Daoy (cell line): ENCODE measurements at regions not wholly inside any gene's neighbourhood (a gene's known extent, or its start where the extent isn't known, plus 50 kb on each side); places are given as distances from the start of the nearest gene placed in this dataset.

Experiments
- DNase-seq: peaks from one replicate; pipeline ENCODE4 v3.0.0-alpha.2; 2015; ENCODE audit warnings: low read depth

DNA sequence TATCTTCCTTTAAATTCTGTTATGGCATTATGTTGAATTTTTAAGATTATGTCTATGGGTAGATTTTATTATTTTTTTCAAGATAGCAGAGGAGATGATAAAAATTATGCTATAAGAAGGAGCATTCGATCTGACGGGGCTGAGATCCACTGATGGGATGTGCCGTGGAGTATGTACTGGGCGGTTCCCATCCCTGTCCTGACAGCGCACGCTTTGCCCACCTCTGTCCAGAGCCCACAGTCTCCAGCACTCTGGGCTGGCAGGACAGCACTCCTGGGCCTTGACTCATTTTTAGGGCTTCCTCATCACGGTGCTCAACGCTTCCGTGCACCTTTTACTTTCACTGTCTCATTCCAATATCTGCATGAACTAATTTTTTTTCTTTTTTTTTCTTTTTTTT is 235.5 kb downstream of the TEX29 start:
- no peak for DNase-seq

DNA sequence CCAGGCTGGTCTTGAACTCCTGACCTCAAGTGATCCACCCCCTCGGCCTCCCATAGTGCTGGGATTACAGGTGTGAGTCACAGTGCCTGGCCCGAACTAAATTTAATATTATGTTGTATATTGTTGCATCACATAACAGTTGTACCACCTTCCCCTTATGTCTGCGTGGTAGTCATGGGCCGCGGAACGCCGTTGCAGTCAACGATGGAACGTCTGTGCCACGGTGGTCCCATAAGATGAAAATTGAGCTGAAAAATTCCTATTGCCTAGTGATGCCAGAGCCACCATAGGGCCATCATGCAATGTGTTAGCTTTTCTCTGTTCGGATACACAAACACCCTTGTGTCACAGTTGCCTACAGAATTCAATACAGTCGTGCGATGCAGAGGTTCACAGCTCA is 236.1 kb downstream of the TEX29 start:
- DNase-seq, result no peak

GRCh38 chr13:111557921-111558699 is 237.7 kb downstream of the TEX29 start:
- DNase-seq, result no peak

- no peak for DNase-seq
Measured at GRCh38 chr13:111558700-111559088, 238.3 kb downstream of the TEX29 start.

DNA sequence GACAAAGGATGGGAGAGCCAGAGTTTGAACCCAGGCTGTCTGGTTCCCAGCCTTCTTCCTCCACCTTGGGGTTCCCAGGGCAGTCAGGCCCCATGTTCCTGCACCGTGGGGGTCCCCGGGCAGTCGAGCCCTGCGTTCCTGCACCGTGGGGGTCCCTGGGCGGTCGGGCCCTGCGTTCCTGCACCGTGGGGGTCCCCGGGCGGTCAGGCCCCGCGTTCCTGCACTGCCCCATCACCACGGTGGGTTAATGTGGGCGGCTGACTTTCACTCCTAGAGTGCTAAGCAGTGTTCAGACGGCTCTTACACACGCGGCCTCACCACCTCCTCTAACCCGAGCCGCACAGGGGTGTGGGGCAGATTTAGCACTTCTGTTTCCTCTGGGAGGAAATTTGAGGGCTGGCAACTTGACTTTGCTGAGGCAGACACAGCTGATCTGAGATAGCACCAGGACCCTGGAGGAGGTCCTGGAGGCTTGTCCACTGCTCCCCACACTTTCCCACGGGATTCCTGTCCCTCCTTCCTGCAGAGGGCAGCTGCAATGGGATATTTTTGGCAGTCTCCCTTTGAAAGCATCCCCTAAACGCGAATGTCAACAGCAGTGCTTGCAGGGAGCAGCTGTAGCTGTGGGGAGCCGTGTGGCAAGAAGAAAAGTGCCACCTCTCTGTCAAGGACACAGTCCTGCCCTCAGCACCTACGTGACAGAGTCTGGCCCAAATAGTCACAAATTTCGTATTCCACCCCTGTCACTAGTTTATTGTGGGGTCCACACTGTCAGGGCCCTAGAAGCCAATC is 239.4 kb downstream of the TEX29 start:
- peak; percentile 7 for DNase-seq

- no peak for DNase-seq
Measured at GRCh38 chr13:111561091-111561781, 240.8 kb downstream of the TEX29 start.

DNA sequence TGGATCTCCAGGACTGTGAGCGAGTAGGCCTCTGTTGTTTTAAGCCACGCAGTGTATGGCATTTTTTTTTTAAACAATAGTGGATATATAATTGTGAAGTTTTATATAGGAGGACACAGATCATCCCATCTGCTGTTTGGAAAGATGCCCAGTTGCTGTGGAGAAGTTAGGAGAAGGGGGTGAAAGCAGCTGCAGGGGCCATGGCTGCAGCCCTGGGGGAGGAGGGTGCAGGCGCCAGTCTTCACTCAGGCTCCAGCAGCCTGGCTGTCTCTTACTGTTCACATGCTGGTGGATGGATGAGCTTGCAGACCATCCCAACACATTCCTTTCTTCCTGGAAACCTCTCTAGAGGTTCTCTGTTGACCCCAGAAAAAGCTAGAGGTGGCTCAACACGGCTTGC is 242.3 kb downstream of the TEX29 start:
- no peak for DNase-seq

DNA sequence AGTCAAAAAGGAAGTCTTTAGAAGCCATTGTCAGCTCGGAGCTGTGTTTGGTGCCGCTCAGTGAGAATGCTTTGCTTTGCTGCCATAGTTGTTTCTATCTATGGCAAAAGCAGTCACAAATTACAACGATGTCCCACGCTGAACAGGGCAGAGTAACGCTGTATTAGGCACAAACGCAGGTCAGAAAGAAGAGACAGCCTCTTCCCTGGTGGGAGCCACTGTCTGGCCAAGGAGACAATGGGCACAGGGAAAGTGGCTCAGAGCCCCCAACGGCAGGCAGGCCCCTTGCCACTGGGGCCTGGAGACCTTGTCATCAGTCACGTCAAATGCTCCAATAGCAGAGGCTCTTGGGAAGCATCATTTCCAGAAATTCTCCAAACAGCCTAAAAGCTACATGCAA is 244.2 kb downstream of the TEX29 start:
- no peak for DNase-seq

DNA sequence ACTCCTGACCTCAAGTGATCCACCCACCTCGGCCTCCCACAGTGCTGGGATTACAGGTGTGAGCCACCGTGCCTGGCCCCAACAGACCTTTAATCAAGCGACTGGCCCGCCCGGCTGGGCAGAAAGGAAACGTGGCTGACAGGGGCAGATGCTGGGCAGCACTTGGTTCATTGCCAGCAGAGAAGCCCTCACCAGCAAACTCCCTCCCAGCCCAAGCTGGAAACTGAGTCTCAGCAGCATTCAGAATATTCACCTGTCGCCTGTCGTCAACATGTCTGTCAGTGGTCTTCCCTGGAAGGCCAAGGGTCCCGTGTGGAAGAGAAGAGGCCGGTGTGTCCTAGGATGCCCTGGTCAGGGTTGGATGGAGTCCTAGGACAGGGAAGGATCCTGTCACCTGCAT is 245.0 kb downstream of the TEX29 start:
- no peak for DNase-seq

- DNase-seq, result no peak
Measured at GRCh38 chr13:111566567-111566966, 246.1 kb downstream of the TEX29 start.

DNA sequence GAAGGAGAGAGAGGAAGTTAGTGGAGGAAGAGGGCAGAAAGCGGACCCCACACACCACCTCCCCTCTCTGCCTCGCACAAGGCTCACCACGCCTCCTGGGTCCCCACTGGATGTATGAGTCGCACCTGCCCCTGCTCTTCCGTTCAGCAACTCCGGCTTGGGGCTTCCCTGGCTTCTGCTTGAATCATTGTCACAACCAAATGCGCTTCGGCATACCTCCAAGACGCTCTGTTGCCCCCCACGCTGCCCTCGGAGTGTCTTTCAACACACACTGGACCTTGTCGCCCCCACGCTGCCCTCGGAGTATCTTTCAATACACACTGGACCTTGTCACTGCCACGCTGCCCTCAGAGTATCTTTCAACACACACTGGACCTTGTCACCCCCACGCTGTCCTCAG is 247.2 kb downstream of the TEX29 start:
- no peak for DNase-seq

DNA sequence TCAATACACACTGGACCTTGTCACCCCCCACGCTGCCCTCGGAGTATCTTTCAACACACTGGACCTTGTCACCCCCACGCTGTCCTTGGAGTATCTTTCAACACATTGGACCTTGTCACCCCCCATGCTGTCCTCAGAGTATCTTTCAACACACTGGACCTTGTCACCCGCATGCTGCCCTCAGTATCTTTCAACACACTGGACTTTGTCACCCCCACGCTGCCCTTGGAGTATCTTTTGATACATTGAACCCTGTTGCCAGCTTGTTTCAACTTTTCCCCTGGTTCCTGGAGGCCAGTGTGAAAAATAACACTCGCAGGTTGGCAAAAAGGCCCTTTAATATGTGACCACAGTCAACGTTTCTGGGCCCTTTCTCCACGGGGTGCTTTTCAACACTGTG is 247.8 kb downstream of the TEX29 start:
- DNase-seq, result no peak

DNA sequence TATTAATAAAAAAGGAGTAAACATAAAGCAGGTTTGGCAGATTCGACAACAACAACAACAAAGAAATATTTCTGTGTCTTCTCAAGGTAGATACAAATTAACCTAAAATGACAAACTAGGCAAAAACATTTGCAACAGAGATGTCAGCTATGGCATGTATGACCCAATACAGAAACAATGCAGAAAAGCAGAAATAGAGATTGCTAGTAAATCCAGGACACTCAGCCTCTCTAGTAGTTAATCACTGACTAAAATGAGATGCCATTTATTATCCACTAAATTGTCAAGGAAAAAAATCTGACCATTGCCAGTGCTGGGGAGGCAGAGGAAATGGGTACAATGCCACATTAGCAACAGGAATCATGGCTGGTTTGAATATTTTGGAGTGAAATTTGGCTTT is 250.5 kb downstream of the TEX29 start:
- DNase-seq, result no peak

DNA sequence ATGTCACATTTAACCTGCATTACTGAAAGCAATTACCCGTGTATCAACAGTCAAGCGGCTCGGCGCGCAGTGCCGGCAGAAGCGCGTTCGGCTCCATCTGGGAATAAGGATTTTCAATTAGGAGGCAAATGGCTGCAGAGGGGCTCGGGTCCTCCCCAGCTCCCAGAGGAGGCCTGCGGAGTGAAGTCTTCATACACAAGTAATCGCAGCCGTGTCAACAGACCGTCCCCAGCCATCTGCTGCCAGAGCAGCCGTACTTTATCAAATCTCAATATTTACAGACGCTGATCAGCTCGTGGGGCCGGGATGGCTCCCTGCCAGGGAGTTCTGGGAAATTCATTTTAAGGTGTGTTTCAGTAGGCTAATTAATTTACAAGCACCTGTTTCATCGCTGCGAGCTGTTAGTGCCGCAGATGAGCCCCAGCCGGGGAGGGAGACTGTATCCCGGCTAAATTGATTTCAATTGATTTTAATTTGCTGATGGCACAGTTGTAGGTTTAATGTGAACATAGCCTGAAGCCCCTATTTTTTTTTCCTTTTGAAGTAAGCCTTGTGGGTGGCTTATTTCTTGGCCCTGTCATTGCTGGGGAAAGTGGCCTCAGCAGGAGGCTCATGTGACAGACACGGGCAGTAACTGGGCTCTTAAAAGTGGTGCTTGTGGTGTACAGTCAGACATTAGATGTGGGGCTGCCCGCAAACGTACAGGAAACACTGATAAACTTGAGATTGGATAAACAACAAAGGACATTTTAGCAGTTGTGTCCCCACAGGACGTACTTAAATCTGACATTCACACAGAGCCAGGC is 252.7 kb downstream of the TEX29 start:
- DNase-seq, result no peak

- DNase-seq, result no peak
Measured at GRCh38 chr13:111573801-111574200, 253.4 kb downstream of the TEX29 start.

DNA sequence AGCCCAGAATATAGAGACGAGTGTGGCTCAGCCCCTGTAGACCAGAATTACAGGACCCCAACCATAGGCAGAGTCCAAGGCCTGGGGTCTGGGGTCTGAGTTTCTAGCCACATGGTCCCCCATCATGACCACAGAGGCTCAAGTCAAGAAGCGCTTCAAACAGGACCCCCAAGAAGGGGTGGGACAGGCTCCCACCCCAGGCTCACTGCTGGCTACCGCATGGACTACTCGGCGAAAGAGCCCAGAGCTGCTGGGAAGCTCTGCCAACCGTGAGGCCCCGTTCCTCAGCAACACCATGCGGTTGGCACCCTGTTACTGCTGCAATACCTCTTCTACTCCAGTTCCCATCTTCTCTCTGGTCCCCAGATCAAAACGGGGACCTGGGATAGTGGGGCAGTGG is 254.8 kb downstream of the TEX29 start:
- DNase-seq, result no peak

DNA sequence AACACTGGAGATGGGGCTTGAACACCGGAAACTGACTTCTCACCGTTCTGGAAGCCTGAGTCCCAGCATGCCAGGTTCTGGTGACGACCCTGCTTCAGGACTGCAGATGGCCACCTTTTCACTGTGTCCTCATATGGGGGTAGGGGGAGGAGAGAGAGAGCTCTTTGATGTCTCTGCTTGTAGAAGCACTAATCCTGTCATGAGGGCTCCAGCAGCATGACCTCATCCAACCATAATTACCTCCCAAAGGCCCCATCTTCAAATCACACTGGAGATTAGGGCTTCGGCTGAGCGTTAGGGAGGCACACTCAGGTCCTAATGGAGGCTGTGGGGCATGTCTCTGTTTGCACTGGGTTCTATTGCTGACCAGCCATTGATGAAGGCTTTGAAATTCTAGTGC is 255.3 kb downstream of the TEX29 start:
- DNase-seq, result no peak

GRCh38 chr13:111577208-111577828 is 256.9 kb downstream of the TEX29 start:
- no peak for DNase-seq

DNA sequence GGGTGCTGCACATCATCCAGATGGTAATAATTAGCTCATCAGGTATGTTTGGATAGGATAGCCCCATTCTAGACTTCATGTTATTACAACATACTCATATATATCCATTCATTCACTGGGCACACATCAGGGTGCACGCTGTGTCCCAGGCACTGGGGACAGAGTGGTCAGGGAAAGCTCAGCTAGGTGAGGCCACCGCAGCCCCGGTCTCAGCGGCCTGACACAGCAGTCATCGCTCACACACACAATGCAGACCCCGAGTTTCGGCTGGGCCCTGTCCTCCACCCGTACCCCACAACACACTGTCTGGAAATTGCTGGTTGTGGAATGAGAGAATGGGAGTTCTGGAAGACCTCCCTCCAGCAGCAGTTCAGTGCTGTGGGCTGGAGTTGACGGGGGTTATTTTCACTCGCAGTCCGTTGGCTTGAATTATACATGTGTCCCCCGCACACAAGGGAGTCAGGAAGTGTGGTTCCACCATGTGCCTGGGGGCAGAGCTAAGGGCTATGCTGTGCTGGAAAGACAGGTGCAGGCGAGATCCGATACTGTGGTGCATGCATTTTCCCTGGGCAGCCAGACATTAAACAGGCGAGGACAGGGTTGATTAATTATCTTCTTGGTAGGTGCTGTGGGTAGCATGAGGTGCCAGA is 257.6 kb downstream of the TEX29 start:
- DNase-seq, result no peak

- peak; percentile 91 for DNase-seq
Measured at GRCh38 chr13:111584101-111584672, 263.7 kb downstream of the TEX29 start.

- DNase-seq, result no peak
Measured at GRCh38 chr13:111584870-111585269, 264.4 kb downstream of the TEX29 start.
